LNCaP clone FGC (cell line): ENCODE measurements at regions not wholly inside any gene's neighbourhood (a gene's known extent, or its start where the extent isn't known, plus 50 kb on each side); places are given as distances from the start of the nearest gene placed in this dataset.
A peak's percentile ranks its signal among the peaks of the same experiment; 100 is the strongest.

ENCODE experiments used
- DNase-seq: peaks from one replicate; pipeline ENCODE4 v3.0.0-alpha.2; 2011; ENCODE audit warnings: low read depth
- H3K4me3 ChIP-seq: 2 replicates; pipeline ENCODE4 v1.5.1; 2011; ENCODE audit warnings: mild to moderate bottlenecking, low read depth, low read length, control low read depth
- CTCF ChIP-seq: IDR thresholded peaks from 2 replicates; pipeline ENCODE4 v1.5.1; 2012; ENCODE audit warnings: mild to moderate bottlenecking; ENCODE audit not compliant: control insufficient read depth, insufficient read depth; ENCODE audit errors: extremely low read depth

- DNase-seq = peak; percentile 38
- no peak for TF ChIP-seq CTCF
Observed at GRCh38 chr6:42512579-42512978, 51.2 kb upstream of the UBR2 start.

DNA sequence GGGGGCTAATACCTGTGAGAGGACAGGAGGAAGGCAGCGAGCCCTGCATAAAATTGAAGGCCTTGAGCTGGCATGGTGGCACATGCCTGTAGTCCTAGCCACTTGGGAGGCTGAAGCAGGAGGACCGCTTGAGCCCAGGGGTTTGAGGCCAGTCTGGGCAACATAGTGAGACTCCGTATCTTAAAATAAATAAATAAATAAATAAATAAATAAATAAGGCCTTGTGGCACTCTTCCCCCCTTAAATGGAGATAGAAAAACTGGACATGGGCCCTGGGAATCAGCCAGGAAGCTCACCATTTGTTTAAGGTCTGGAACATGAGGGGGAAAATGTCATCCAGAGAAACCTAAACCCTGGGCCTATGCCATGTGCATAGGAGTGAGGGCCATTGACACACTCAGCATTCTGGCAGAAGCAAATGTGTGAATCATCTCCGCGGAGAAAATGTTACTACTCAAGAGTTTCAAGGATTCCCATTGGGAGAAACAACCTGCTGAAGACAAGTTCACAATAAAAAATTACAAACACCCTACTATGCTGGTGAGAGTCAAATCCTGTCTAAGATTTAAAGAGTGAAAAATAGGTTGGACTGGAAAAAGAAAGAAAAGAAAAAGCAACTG lies 51.9 kb upstream of the UBR2 start:
- no peak overlapping the region for H3K4me3 ChIP-seq
- no peak for DNase-seq
- TF ChIP-seq CTCF = no peak

More at GRCh38 chr6:42512579-42512978, 51.2 kb upstream of the UBR2 start:
- H3K4me3 ChIP-seq = no peak overlapping the region

DNA sequence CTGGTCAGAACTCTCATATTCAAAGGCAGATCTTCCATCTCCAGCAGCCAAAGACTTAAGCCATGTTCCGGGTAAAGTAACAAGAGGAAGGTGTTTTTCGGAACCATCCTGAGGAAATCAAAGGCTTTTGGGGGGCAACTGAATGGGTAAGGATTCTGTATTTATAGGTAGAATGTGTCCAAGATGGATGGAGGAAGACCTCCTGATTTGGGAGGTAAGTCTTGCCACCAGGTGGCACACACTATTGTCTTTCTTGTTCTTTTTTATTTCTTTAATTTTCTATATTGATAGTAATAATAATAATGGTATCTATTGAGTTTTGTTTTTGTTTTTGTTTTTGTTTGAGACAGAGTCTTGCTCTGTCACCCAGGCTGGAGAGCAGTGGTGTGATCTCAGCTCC lies 53.0 kb upstream of the UBR2 start:
- H3K4me3 ChIP-seq = no peak overlapping the region
- no peak for DNase-seq
- TF ChIP-seq CTCF = no peak

DNA sequence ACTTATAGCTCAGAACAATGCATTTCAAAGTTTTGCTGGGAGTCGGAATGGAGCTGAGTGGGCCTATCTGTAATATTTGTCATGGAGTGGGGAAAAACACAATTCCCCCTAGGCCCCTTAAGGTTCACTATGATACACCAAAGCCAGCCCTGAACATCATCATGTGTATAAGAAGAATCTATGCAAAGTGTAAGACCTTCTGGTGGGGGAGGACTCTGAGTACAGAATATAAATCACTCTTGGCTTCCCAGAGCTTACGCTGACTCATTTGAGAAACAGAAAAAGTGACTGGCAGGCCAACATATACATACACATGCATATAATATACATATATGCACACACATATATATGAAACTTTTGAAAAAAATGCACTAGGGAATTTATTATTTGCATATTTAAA lies 54.1 kb upstream of the UBR2 start:
- TF ChIP-seq CTCF = no peak
- no peak overlapping the region for H3K4me3 ChIP-seq
- DNase-seq = no peak

DNA sequence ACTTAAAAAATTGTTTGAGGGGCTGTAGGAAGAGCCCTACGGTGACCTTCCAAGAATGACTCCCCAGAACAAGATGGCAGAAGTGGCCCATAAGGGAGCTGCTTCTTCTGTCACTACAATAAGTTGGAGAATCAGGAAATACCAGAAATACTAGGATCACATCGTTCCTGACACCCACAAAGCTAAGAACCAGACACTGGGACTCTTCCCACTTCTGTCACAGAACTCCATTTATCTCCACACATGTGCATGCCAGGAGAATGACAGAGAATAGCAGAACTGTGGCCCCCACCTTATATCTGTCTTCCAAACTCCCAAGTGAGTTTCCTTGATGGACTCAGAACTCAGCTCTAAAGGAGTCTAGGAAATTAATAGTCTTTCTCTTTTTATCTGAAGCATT lies 54.6 kb upstream of the UBR2 start:
- no peak overlapping the region for H3K4me3 ChIP-seq
- no peak for TF ChIP-seq CTCF
- DNase-seq = no peak

GRCh38 chr6:42507901-42508300 lies 55.9 kb upstream of the UBR2 start:
- TF ChIP-seq CTCF = no peak
- DNase-seq = no peak
- no peak overlapping the region for H3K4me3 ChIP-seq

DNA sequence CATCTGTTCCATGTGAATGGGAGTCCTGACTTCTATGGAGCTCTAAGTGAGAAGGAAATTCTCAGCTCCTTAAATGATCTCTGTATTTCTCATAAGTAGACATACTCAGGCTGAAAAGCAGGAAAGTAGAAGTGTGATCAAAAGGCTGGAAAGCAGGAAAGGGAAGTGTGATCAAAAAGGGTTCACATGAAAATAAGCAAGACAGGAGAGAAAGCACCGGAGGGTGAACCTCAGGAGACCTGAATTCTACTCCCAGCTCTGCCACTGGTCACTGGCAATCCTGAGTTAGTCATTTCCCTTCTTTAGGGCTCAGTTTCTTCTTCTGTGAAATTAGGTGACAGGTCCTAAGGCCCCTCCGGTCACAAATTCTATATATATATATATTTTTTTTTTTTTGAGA lies 55.5 kb upstream of the TRERF1 start:
- H3K4me3 ChIP-seq = no peak overlapping the region
- no peak for TF ChIP-seq CTCF
- no peak for DNase-seq
